ENCODE measurements at regions not wholly inside any gene's neighbourhood (a gene's known extent, or its start where the extent isn't known, plus 50 kb on each side); places are given as distances from the start of the nearest gene placed in this dataset.

DNA sequence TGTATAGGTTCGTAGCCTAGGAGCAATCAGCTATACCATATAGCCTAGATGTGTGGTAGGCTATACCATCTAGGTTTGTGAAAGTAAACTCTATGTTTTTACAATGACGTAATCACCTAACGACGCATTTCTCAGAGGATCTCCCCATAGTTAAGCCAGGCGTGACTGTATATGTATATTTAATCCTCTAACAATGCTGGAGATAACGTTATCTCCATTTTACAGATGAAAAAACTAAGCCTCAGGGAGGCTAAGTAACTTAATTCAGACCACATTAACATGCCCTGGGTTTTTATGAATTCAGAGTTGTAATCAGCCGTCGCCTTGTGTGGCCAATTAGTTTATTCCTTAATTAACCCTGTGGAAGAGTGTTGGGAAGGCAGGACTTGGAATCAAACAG, 107.7 kb upstream of the PLXNA2 start:
- no peak for TF ChIP-seq EZH2 (IDR thresholded peaks at IDR 0.05; ENCODE audit: borderline replicate concordance, insufficient read depth, low read length, poor library complexity, severe bottlenecking)
- TF ChIP-seq, protein P1, sequence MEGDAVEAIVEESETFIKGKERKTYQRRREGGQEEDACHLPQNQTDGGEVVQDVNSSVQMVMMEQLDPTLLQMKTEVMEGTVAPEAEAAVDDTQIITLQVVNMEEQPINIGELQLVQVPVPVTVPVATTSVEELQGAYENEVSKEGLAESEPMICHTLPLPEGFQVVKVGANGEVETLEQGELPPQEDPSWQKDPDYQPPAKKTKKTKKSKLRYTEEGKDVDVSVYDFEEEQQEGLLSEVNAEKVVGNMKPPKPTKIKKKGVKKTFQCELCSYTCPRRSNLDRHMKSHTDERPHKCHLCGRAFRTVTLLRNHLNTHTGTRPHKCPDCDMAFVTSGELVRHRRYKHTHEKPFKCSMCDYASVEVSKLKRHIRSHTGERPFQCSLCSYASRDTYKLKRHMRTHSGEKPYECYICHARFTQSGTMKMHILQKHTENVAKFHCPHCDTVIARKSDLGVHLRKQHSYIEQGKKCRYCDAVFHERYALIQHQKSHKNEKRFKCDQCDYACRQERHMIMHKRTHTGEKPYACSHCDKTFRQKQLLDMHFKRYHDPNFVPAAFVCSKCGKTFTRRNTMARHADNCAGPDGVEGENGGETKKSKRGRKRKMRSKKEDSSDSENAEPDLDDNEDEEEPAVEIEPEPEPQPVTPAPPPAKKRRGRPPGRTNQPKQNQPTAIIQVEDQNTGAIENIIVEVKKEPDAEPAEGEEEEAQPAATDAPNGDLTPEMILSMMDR (IDR thresholded peaks at IDR 0.05; ENCODE audit: poor library complexity, severe bottlenecking), result no peak
- no peak for TF ChIP-seq POLR2AphosphoS5 (IDR thresholded peaks at IDR 0.05)
- no peak for TF ChIP-seq RAD21 (conservative IDR thresholded peaks at IDR 0.05)
- no peak for TF ChIP-seq EP300 (conservative IDR thresholded peaks at IDR 0.05; ENCODE audit: poor library complexity, severe bottlenecking)
- TF ChIP-seq, protein P2, sequence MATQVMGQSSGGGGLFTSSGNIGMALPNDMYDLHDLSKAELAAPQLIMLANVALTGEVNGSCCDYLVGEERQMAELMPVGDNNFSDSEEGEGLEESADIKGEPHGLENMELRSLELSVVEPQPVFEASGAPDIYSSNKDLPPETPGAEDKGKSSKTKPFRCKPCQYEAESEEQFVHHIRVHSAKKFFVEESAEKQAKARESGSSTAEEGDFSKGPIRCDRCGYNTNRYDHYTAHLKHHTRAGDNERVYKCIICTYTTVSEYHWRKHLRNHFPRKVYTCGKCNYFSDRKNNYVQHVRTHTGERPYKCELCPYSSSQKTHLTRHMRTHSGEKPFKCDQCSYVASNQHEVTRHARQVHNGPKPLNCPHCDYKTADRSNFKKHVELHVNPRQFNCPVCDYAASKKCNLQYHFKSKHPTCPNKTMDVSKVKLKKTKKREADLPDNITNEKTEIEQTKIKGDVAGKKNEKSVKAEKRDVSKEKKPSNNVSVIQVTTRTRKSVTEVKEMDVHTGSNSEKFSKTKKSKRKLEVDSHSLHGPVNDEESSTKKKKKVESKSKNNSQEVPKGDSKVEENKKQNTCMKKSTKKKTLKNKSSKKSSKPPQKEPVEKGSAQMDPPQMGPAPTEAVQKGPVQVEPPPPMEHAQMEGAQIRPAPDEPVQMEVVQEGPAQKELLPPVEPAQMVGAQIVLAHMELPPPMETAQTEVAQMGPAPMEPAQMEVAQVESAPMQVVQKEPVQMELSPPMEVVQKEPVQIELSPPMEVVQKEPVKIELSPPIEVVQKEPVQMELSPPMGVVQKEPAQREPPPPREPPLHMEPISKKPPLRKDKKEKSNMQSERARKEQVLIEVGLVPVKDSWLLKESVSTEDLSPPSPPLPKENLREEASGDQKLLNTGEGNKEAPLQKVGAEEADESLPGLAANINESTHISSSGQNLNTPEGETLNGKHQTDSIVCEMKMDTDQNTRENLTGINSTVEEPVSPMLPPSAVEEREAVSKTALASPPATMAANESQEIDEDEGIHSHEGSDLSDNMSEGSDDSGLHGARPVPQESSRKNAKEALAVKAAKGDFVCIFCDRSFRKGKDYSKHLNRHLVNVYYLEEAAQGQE (IDR thresholded peaks at IDR 0.05; ENCODE audit: borderline replicate concordance), result no peak
- TF ChIP-seq TAF1 (IDR thresholded peaks at IDR 0.05; ENCODE audit: low read depth), result no peak
- no peak for TF ChIP-seq SMC3 (conservative IDR thresholded peaks at IDR 0.05; ENCODE audit: poor library complexity)
- no peak for TF ChIP-seq MXI1 (conservative IDR thresholded peaks at IDR 0.05; ENCODE audit: poor library complexity, severe bottlenecking)
